NB4 (cell line): ENCODE measurements at regions not wholly inside any gene's neighbourhood (a gene's known extent, or its start where the extent isn't known, plus 50 kb on each side); places are given as distances from the start of the nearest gene placed in this dataset.

Experiments used
- CTCF ChIP-seq: IDR thresholded peaks from one replicate; pipeline ENCODE4 v1.5.1; 2012; ENCODE audit warnings: low read depth, low read length
- MAX ChIP-seq: IDR thresholded peaks from 2 replicates; pipeline ENCODE4 v1.6.1; 2011; ENCODE audit warnings: low read depth, low read length
- MYC ChIP-seq: IDR thresholded peaks from 2 replicates; pipeline ENCODE4 v1.6.1; 2011; ENCODE audit warnings: low read depth, low read length
- POLR2A ChIP-seq: IDR thresholded peaks from 2 replicates; pipeline ENCODE4 v1.6.1; 2011; ENCODE audit warnings: mild to moderate bottlenecking; ENCODE audit not compliant: insufficient read length; ENCODE audit errors: extremely low read depth

DNA sequence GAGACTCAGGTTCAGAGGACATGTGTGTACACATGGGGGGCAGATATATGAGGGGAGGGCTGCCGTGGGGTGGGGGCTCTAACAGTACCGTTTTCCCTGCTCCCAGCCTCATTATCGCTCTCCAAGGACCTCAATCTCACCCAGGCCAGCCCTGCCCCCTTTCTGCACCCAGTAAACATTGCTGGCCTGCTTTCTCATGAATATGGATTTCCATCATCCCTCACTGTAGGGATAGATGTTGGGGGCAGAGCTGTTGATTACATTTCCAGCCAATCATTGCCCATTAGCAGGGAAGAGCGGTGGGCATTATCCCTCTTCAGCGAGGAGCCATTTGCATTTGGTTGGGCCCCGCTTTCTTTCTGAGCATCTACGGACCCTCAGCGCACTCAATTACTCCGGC, 273.8 kb downstream of the RPS6KC1 start:
- TF ChIP-seq CTCF, result no peak
- TF ChIP-seq MAX, result no peak
- no peak for TF ChIP-seq POLR2A
- TF ChIP-seq MYC, result no peak
